CD14-positive monocyte (primary cell): ENCODE measurements at regions not wholly inside any gene's neighbourhood (a gene's known extent, or its start where the extent isn't known, plus 50 kb on each side); places are given as distances from the start of the nearest gene placed in this dataset.

Source experiments
- DNase-seq, 3 donors: peaks; one replicate each; pipeline ENCODE4 v3.0.0-alpha.2; 2011 to 2022
- H2AFZ ChIP-seq: 2 replicates; pipeline ENCODE4 v1.6.0; 2012; ENCODE audit warnings: mild to moderate bottlenecking, low read depth, low read length, inconsistent platforms; ENCODE audit not compliant: insufficient read depth, poor library complexity, severe bottlenecking
- H3K27ac ChIP-seq, 2 donors: 1 replicate in 1 of 2; 2 replicates in 1 of 2; pipeline ENCODE4 v1.5.1; 2012 to 2013; ENCODE audit warnings: low read length in 2 of 2, control low read depth in 1 of 2, inconsistent platforms in 1 of 2, low read depth in 1 of 2, mild to moderate bottlenecking in 1 of 2
- H3K27me3 ChIP-seq, 2 donors: one replicate each; pipeline versions ENCODE4 v1.6.0 to v1.6.1; 2011 to 2013; ENCODE audit warnings: low read length in 2 of 2; ENCODE audit not compliant: control insufficient read depth in 2 of 2, insufficient read depth in 2 of 2
- H3K36me3 ChIP-seq, 2 donors: replicated peaks in 1 of 2; 1 replicate in 1 of 2; 2 replicates in 1 of 2; pipeline versions ENCODE4 v1.5.1 to v1.6.1; 2012 to 2013; ENCODE audit warnings: low read length in 2 of 2, control low read depth in 1 of 2, inconsistent platforms in 1 of 2, mild to moderate bottlenecking in 1 of 2; ENCODE audit not compliant: insufficient read depth in 2 of 2, control insufficient read depth in 1 of 2
- H3K4me1 ChIP-seq, 2 donors: 1 replicate in 1 of 2; 2 replicates in 1 of 2; pipeline versions ENCODE4 v1.5.1 to v1.6.1; 2012 to 2013; ENCODE audit warnings: low read length in 2 of 2, control low read depth in 1 of 2, inconsistent platforms in 1 of 2, mild to moderate bottlenecking in 1 of 2, moderate library complexity in 1 of 2; ENCODE audit not compliant: insufficient read depth in 2 of 2, control insufficient read depth in 1 of 2
- H3K4me2 ChIP-seq: replicated peaks from 2 replicates; pipeline ENCODE3; 2012; ENCODE audit warnings: low read length, moderate library complexity, mild to moderate bottlenecking; ENCODE audit not compliant: poor library complexity, severe bottlenecking; ENCODE audit errors: extremely low read depth
- H3K4me3 ChIP-seq, 3 experiments: fragments of 200-600 bp in 1 of 3; sonication (generic) in 1 of 3; replicated peaks in 1 of 3; 1 replicate in 2 of 3; 2 replicates in 1 of 3; pipeline ENCODE4 v1.5.1; 2011 to 2013; ENCODE audit warnings: low read length in 3 of 3, mild to moderate bottlenecking in 3 of 3, control low read depth in 2 of 3, low read depth in 2 of 3, inconsistent platforms in 1 of 3, moderate library complexity in 1 of 3
- H3K79me2 ChIP-seq: 2 replicates; pipeline ENCODE4 v1.6.0; 2012; ENCODE audit warnings: mild to moderate bottlenecking, control low read depth, inconsistent platforms, low read length, moderate library complexity; ENCODE audit not compliant: insufficient read depth
- H3K9ac ChIP-seq: 2 replicates; pipeline ENCODE4 v1.6.0; 2017; ENCODE audit warnings: low read length, mild to moderate bottlenecking; ENCODE audit not compliant: insufficient read depth, poor library complexity, severe bottlenecking
- H3K9me3 ChIP-seq, 2 donors: replicated peaks in 1 of 2; 1 replicate in 1 of 2; 2 replicates in 1 of 2; pipeline versions ENCODE4 v1.5.1 to v1.6.1; 2012 to 2013; ENCODE audit warnings: low read length in 2 of 2, control low read depth in 1 of 2; ENCODE audit not compliant: control insufficient read depth in 1 of 2, insufficient read depth in 1 of 2
- H4K20me1 ChIP-seq: 2 replicates; pipeline ENCODE4 v1.6.0; 2012; ENCODE audit warnings: mild to moderate bottlenecking, low read length, control low read depth, moderate library complexity; ENCODE audit not compliant: insufficient read depth
- H3K27ac Mint-ChIP-seq, 7 donors: one replicate each; pipeline ENCODE4 v1.8.0; 2020; ENCODE audit warnings: mild to moderate bottlenecking in 7 of 7, mixed read lengths in 7 of 7, moderate library complexity in 6 of 7, inconsistent platforms in 2 of 7
- H3K27me3 Mint-ChIP-seq, 3 donors: one replicate each; pipeline ENCODE4 v1.8.0; 2021 to 2022; ENCODE audit warnings: low read depth in 3 of 3, mild to moderate bottlenecking in 3 of 3, mixed read lengths in 3 of 3, moderate library complexity in 3 of 3, inconsistent platforms in 1 of 3
- H3K36me3 Mint-ChIP-seq, 2 donors: one replicate each; pipeline ENCODE4 v1.8.0; 2020; ENCODE audit warnings: mixed read lengths in 2 of 2, inconsistent platforms in 1 of 2, mild to moderate bottlenecking in 1 of 2
- H3K4me1 Mint-ChIP-seq: one replicate; pipeline ENCODE4 v1.8.0; 2020; ENCODE audit warnings: mild to moderate bottlenecking, mixed read lengths
- H3K4me3 Mint-ChIP-seq, 2 donors: one replicate each; pipeline ENCODE4 v1.8.0; 2020; ENCODE audit warnings: mild to moderate bottlenecking in 2 of 2, mixed read lengths in 2 of 2, moderate library complexity in 1 of 2
- H3K9me3 Mint-ChIP-seq, 7 donors: one replicate each; pipeline ENCODE4 v1.8.0; 2020 to 2022; ENCODE audit warnings: mixed read lengths in 7 of 7, mild to moderate bottlenecking in 6 of 7, moderate library complexity in 6 of 7, inconsistent platforms in 2 of 7
- CTCF ChIP-seq: fragments of 200-600 bp; IDR thresholded peaks from one replicate; pipeline ENCODE4 v1.8.0; 2022; ENCODE audit warnings: antibody characterized with exemption, mild to moderate bottlenecking
- WGBS: methylation state at CpG from one replicate; pipeline ENCODE4 v1.1.5; 2013; ENCODE audit warnings: missing lambda C conversion rate; ENCODE audit not compliant: insufficient coverage; 5-methylcytosine and 5-hydroxymethylcytosine counted together
- intact Hi-C, 2 donors: fragments of 100-400 bp; cut with micrococcal nuclease; formaldehyde crosslinking; loops; one replicate each; pipeline versions ENCODE4 v1.15.0 to v1.15.1; 2023

DNA sequence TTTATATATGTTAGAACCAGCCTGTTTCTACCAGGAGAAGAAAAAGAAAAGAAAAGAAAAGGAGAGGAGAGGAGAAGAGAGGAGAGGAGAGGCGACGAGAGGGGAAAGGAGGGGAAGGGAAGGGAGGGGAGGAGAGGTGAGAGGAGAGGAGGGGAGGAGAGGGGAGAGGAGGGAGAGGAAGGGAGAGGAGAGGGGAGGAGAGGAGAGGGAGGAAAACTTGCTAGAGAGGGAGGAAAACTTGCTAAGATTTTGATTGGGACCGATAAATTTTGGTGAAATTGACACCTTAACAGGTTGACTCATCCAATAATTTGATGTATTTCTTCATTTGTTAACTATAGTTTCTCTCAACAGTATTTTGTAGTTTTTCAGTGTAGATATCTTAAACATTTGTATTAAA lies 164.0 kb upstream of the SYT1 start:
- no peaks in the 10 kb centered on the region for H3K36me3 ChIP-seq
- H3K4me1 ChIP-seq, result no peaks in the 10 kb centered on the region
- no peak for DNase-seq
- no peaks in the 10 kb centered on the region for H3K4me1 Mint-ChIP-seq
- peaks cover 0 to 3% of the 10 kb centered on the region in 2 donors for H3K9me3 ChIP-seq
- H3K4me3 Mint-ChIP-seq, result no peak overlapping the region
- no peaks in the 10 kb centered on the region for H4K20me1 ChIP-seq
- H3K27me3 Mint-ChIP-seq, result peaks cover 0 to 2% (median 0%) of the 10 kb centered on the region in 3 donors
- no peaks in the 10 kb centered on the region for H3K27me3 ChIP-seq
- H2AFZ ChIP-seq, result no peak overlapping the region
- H3K9ac ChIP-seq, result no peak overlapping the region
- no peak for TF ChIP-seq CTCF
- intact Hi-C loops, result no loop called here
- WGBS, result 90% methylated on average over 2 of the region's 3 CpGs
- no peak overlapping the region for H3K4me2 ChIP-seq
- no peak overlapping the region for H3K27ac ChIP-seq
- H3K79me2 ChIP-seq, result no peaks in the 10 kb centered on the region
- no peak overlapping the region for H3K27ac Mint-ChIP-seq
- H3K4me3 ChIP-seq, result no peak overlapping the region
- peaks cover 0 to 5% (median 2%) of the 10 kb centered on the region in 7 donors for H3K9me3 Mint-ChIP-seq
- H3K36me3 Mint-ChIP-seq, result no peaks in the 10 kb centered on the region

GRCh38 chr12:78703820-78704525 lies 160.6 kb upstream of the SYT1 start:
- Histone ChIP-seq H3K9ac (no peak overlapping the region), H3K9me3 (no peaks in the 10 kb centered on the region), H2AFZ (no peak overlapping the region), H3K4me2 (no peak overlapping the region), H3K79me2 (no peaks in the 10 kb centered on the region), H4K20me1 (no peaks in the 10 kb centered on the region), H3K27me3 (no peaks in the 10 kb centered on the region), H3K36me3 (no peaks in the 10 kb centered on the region), H3K4me1 (no peaks in the 10 kb centered on the region), H3K4me3 (no peak overlapping the region), H3K27ac (no peak overlapping the region)
- peaks cover 0 to 5% (median 0%) of the 10 kb centered on the region in 7 donors for H3K9me3 Mint-ChIP-seq
- no peak overlapping the region for H3K4me3 Mint-ChIP-seq
- peaks cover 0 to 5% (median 0%) of the 10 kb centered on the region in 3 donors for H3K27me3 Mint-ChIP-seq
- H3K36me3 Mint-ChIP-seq, result no peaks in the 10 kb centered on the region
- no peak overlapping the region for H3K27ac Mint-ChIP-seq
- TF ChIP-seq CTCF, result no peak
- WGBS, result 65% methylated on average over 2 of the region's 3 CpGs
- H3K4me1 Mint-ChIP-seq, result no peaks in the 10 kb centered on the region
- no peak for DNase-seq
- intact Hi-C loops, result no loop called here
